Keratinocyte (primary cell): ENCODE measurements at regions not wholly inside any gene's neighbourhood (a gene's known extent, or its start where the extent isn't known, plus 50 kb on each side); places are given as distances from the start of the nearest gene placed in this dataset.

Experiments
- EZH2 ChIP-seq: IDR thresholded peaks from one replicate; pipeline ENCODE4 v1.6.1; 2012; ENCODE audit warnings: inconsistent platforms, mild to moderate bottlenecking, low read length, moderate library complexity
- TF ChIP-seq, protein P1 (sequence below), 3 experiments: IDR thresholded peaks in 1 of 3; conservative IDR thresholded peaks in 1 of 3; optimal IDR thresholded peaks in 1 of 3; 2 replicates in 2 of 3; 3 replicates in 1 of 3; pipeline versions ENCODE3 to v1.5.1; 2011; ENCODE audit warnings: low read length in 3 of 3, mild to moderate bottlenecking in 3 of 3, moderate library complexity in 2 of 3, control low read depth in 1 of 3, inconsistent platforms in 1 of 3; ENCODE audit not compliant: insufficient read depth in 2 of 3; ENCODE audit errors: extremely low read depth in 1 of 3

DNA sequence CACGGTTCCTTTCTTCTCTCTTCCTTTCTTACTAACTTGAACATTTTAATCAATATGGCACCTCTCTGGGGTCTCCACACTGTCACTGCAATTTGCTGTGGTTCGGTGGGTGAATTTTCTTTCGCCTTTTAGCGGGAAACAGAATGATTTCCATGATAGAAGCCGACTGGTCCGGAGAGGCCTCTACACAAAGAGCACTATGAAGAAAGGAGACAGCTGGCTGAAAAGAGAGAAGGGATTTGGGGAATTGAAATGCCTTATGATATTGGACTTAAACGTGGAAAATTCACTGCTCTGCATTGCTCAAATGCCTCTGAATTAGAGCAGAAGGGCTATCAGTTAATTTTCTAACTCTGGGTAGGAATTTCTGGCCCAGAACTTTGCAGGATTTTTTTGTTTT, 55.9 kb downstream of the KCNA5 start:
- TF ChIP-seq, protein P1, sequence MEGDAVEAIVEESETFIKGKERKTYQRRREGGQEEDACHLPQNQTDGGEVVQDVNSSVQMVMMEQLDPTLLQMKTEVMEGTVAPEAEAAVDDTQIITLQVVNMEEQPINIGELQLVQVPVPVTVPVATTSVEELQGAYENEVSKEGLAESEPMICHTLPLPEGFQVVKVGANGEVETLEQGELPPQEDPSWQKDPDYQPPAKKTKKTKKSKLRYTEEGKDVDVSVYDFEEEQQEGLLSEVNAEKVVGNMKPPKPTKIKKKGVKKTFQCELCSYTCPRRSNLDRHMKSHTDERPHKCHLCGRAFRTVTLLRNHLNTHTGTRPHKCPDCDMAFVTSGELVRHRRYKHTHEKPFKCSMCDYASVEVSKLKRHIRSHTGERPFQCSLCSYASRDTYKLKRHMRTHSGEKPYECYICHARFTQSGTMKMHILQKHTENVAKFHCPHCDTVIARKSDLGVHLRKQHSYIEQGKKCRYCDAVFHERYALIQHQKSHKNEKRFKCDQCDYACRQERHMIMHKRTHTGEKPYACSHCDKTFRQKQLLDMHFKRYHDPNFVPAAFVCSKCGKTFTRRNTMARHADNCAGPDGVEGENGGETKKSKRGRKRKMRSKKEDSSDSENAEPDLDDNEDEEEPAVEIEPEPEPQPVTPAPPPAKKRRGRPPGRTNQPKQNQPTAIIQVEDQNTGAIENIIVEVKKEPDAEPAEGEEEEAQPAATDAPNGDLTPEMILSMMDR (optimal IDR thresholded peaks at IDR 0.05 in 1 of 3, IDR thresholded peaks at IDR 0.05 in 1 of 3, conservative IDR thresholded peaks at IDR 0.05 in 1 of 3; ENCODE audit: extremely low read depth in 1 of 3, insufficient read depth in 2 of 3, low read length in 3 of 3) = no peak
- TF ChIP-seq EZH2 = no peak
